IMR-90 (cell line): ENCODE measurements at regions not wholly inside any gene's neighbourhood (a gene's known extent, or its start where the extent isn't known, plus 50 kb on each side); places are given as distances from the start of the nearest gene placed in this dataset.

Experiments used
- ATAC-seq: fragments of 200-7000 bp; cut with Tn5 transposase; 2 replicates; pipeline ENCODE4 v1.9.1; 2020; ENCODE audit warnings: low read depth, mild to moderate bottlenecking, moderate library complexity
- BruUV-seq: library from RNA; stranded (reverse); fragments of 400-500 nt; replicated peaks from 2 replicates; lab custom pipeline; 2021; lab: Mats Ljungman, UMichigan
- CTCF ChIA-PET: fragments of 300-600 bp; formaldehyde crosslinking; extraction: SDS; loops from one replicate; lab custom pipeline; 2021; ENCODE audit warnings: antibody characterized with exemption; lab: Yijun Ruan, JAX
- POLR2A ChIA-PET: fragments of 300-600 bp; sonication (Branson Sonifier 250); formaldehyde crosslinking; loops from one replicate; lab custom pipeline; 2022; ENCODE audit warnings: antibody characterized with exemption; ENCODE audit not compliant: unreplicated experiment; lab: Charles Lee
- DNase-seq: peaks from one replicate; pipeline ENCODE4 v3.0.0; 2013
- H2AFZ ChIP-seq: replicated peaks from 2 replicates; pipeline ENCODE3; 2013; ENCODE audit warnings: low read length, mild to moderate bottlenecking; ENCODE audit not compliant: poor library complexity
- H2AK5ac ChIP-seq: 2 replicates; pipeline ENCODE4 v1.6.1; 2013; ENCODE audit warnings: low read depth, low read length, inconsistent platforms
- H2AK9ac ChIP-seq: replicated peaks from 2 replicates; pipeline ENCODE3; 2013; ENCODE audit warnings: mild to moderate bottlenecking, low read depth, low read length, moderate library complexity; ENCODE audit not compliant: poor library complexity
- H2BK120ac ChIP-seq: 2 replicates; pipeline ENCODE4 v1.6.1; 2013; ENCODE audit warnings: low read depth, low read length, inconsistent platforms
- H2BK15ac ChIP-seq: 3 replicates; pipeline ENCODE4 v1.6.1; 2013; ENCODE audit warnings: low read depth, low read length, inconsistent platforms
- H2BK20ac ChIP-seq: 2 replicates; pipeline ENCODE4 v1.6.1; 2013; ENCODE audit warnings: low read depth, mild to moderate bottlenecking, inconsistent platforms, low read length, moderate library complexity
- H2BK5ac ChIP-seq: 2 replicates; pipeline ENCODE4 v1.6.1; 2013; ENCODE audit warnings: mild to moderate bottlenecking, low read depth, low read length, inconsistent platforms; ENCODE audit not compliant: poor library complexity, severe bottlenecking
- H3K14ac ChIP-seq: replicated peaks from 2 replicates; pipeline ENCODE4 v1.6.1; 2013; ENCODE audit warnings: low read depth, low read length, inconsistent platforms
- H3K18ac ChIP-seq: 2 replicates; pipeline ENCODE4 v1.6.1; 2013; ENCODE audit warnings: low read depth, low read length, control low read depth
- H3K23ac ChIP-seq: 2 replicates; pipeline ENCODE4 v1.6.1; 2013; ENCODE audit warnings: low read depth, low read length, inconsistent platforms
- H3K27ac ChIP-seq: 2 replicates; pipeline ENCODE4 v1.5.1; 2013; ENCODE audit warnings: mild to moderate bottlenecking, control low read depth, low read length; ENCODE audit not compliant: insufficient read depth
- H3K27me3 ChIP-seq: 2 replicates; pipeline ENCODE4 v1.6.1; 2013; ENCODE audit warnings: low read length; ENCODE audit not compliant: control insufficient read depth, insufficient read depth
- H3K36me3 ChIP-seq: 2 replicates; pipeline ENCODE4 v1.6.1; 2013; ENCODE audit warnings: low read length, mixed read lengths; ENCODE audit not compliant: control insufficient read depth, insufficient read depth
- H3K4ac ChIP-seq: 2 replicates; pipeline ENCODE4 v1.6.1; 2013; ENCODE audit warnings: low read depth, low read length, inconsistent platforms
- H3K4me1 ChIP-seq: 2 replicates; pipeline ENCODE4 v1.6.1; 2013; ENCODE audit warnings: low read length, mixed read lengths; ENCODE audit not compliant: control insufficient read depth, insufficient read depth
- H3K4me2 ChIP-seq: 2 replicates; pipeline ENCODE4 v1.6.1; 2013; ENCODE audit warnings: low read depth, mild to moderate bottlenecking, control low read depth, low read length, moderate library complexity
- H3K4me3 ChIP-seq: 2 replicates; pipeline ENCODE4 v1.5.1; 2013; ENCODE audit warnings: low read depth, mild to moderate bottlenecking, control low read depth, low read length, moderate library complexity; ENCODE audit not compliant: insufficient read depth
- H3K56ac ChIP-seq: 2 replicates; pipeline ENCODE4 v1.6.1; 2013; ENCODE audit warnings: low read length, inconsistent platforms; ENCODE audit not compliant: insufficient read depth; ENCODE audit errors: extremely low read depth
- H3K79me1 ChIP-seq, 2 experiments: 2 replicates each; pipeline ENCODE4 v1.6.1; 2013; ENCODE audit warnings: low read length in 2 of 2, inconsistent platforms in 1 of 2, low read depth in 1 of 2
- H3K9ac ChIP-seq: 2 replicates; pipeline ENCODE4 v1.6.1; 2013; ENCODE audit warnings: low read depth, low read length, control low read depth
- H3K9me1 ChIP-seq: 2 replicates; pipeline ENCODE4 v1.6.1; 2013; ENCODE audit warnings: low read length, inconsistent platforms; ENCODE audit not compliant: insufficient read depth
- H3K9me3 ChIP-seq: 2 replicates; pipeline ENCODE4 v1.6.1; 2013; ENCODE audit warnings: low read length; ENCODE audit not compliant: control insufficient read depth, insufficient read depth
- H4K20me1 ChIP-seq: 2 replicates; pipeline ENCODE4 v1.6.1; 2013; ENCODE audit warnings: low read length, inconsistent platforms; ENCODE audit not compliant: insufficient read depth
- H4K5ac ChIP-seq: 2 replicates; pipeline ENCODE4 v1.6.1; 2013; ENCODE audit warnings: mild to moderate bottlenecking, low read depth, low read length, control low read depth
- H4K8ac ChIP-seq, 2 experiments: 2 replicates each; pipeline ENCODE4 v1.6.1; 2013; ENCODE audit warnings: low read depth in 2 of 2, low read length in 2 of 2, control low read depth in 1 of 2, inconsistent platforms in 1 of 2
- H4K91ac ChIP-seq: 2 replicates; pipeline ENCODE4 v1.6.1; 2013; ENCODE audit warnings: low read depth, low read length, inconsistent platforms; ENCODE audit not compliant: insufficient read depth
- CEBPB ChIP-seq: IDR thresholded peaks from 2 replicates; pipeline ENCODE4 v1.6.1; 2012; ENCODE audit warnings: low read depth, low read length, improper control_type of control experiment
- RCOR1 ChIP-seq: IDR thresholded peaks from 2 replicates; pipeline ENCODE4 v1.6.1; 2012; ENCODE audit warnings: mild to moderate bottlenecking, low read length, improper control_type of control experiment; ENCODE audit not compliant: insufficient replicate concordance
- WGBS, 2 experiments: methylation state at CpG; one replicate each; pipeline versions ENCODE4 v1.1.5 to v1.1.7; 2013; ENCODE audit warnings: missing lambda C conversion rate in 2 of 2; ENCODE audit not compliant: insufficient read length in 1 of 2; ENCODE audit errors: extremely low coverage in 2 of 2; 5-methylcytosine and 5-hydroxymethylcytosine counted together
- dilution Hi-C: fragments of 300-500 bp; cut with HindIII; formaldehyde crosslinking; loops from one replicate; pipeline ENCODE4 v1.14.3; 2018; ENCODE audit warnings: low sequenced_read_pairs; ENCODE audit not compliant: unreplicated experiment
- in situ Hi-C: fragments of 300-500 bp; cut with MboI; formaldehyde crosslinking; loops from 3 replicates; pipeline ENCODE4 v1.14.3; 2019; ENCODE audit warnings: low sequenced_read_pairs, inconsistent platforms, mixed read lengths
- intact Hi-C: fragments of 100-400 bp; cut with micrococcal nuclease; formaldehyde crosslinking; loops from 2 replicates; pipeline ENCODE4 v1.10.0; 2022

DNA sequence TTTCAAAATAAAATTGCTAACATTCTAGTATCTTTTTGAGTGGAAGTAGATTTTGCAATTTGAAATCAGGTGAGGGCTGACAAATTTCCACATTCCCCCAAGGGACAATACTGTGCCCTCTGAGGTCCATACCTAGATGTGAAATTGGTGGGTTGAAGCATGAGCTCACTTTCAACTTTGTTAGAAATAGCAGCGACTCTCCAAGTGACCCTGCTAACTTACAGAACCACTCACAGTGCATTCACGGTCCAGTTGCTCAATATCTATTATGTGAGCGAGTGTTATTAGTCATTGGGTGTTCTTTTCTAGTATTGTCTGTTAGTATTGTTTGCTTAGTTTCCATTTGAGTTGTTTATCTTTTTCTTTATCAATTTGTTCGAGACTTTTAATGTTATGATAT lies 53.6 kb upstream of the ASB17 start:
- H2AK5ac ChIP-seq, result no peak overlapping the region
- BruUV-seq, result no TSS peak

More for the DNA sequence above, 53.6 kb upstream of the ASB17 start:
- ChIA-PET CTCF (no interaction called here), POLR2A (interaction anchor here (0.6 kb wide), 1 partner anchor 10 kb away, joined by 3 read pairs; no protein-coding TSS in a partner anchor)
- Histone ChIP-seq H3K23ac (no peak overlapping the region), H4K20me1 (no peaks in the 10 kb centered on the region), H3K4me3 (no peak overlapping the region), H2BK5ac (no peak overlapping the region), H3K9ac (no peak overlapping the region), H2AK9ac (no peak overlapping the region), H2BK15ac (no peak overlapping the region), H2AFZ (no peak overlapping the region), H4K5ac (no peak overlapping the region), H3K4me2 (no peak overlapping the region), H3K79me1 (no peaks in the 10 kb centered on the region), H2BK120ac (no peak overlapping the region), H3K9me3 (no peaks in the 10 kb centered on the region), H3K14ac (no peak overlapping the region), H2BK20ac (no peak overlapping the region), H4K91ac (no peak overlapping the region), H3K36me3 (no peaks in the 10 kb centered on the region), H3K4ac (no peak overlapping the region), H3K9me1 (no peaks in the 10 kb centered on the region), H3K56ac (no peak overlapping the region), H3K27ac (no peak overlapping the region), H3K18ac (no peak overlapping the region), H4K8ac (no peak overlapping the region), H3K4me1 (no peaks in the 10 kb centered on the region), H3K27me3 (peaks cover 2% of the 10 kb centered on the region; the same call in 1 of the 2 replicates)
- dilution Hi-C loops, result no loop called here
- in situ Hi-C loops, result no loop called here
- TF ChIP-seq CEBPB, result peak; percentile 67
- no peak for TF ChIP-seq RCOR1
- no CpG with 5 or more reads among the region's 4 CpGs for WGBS, 2 experiments
- no peak for ATAC-seq
- intact Hi-C loops, result loop anchor here (5.0 kb wide), 1 partner anchor 1234 kb away; no protein-coding TSS in a partner anchor
- DNase-seq, result peak; percentile 47
